ENCODE measurements at regions not wholly inside any gene's neighbourhood (a gene's known extent, or its start where the extent isn't known, plus 50 kb on each side); places are given as distances from the start of the nearest gene placed in this dataset.

- no peak for DNase-seq (ENCODE audit: low spot score)
These were observed 131.8 kb upstream of the HS6ST1 start for GRCh38 chr2:128450211-128451024.

GRCh38 chr2:128451084-128452023 is 132.7 kb upstream of the HS6ST1 start:
- DNase-seq (ENCODE audit: low spot score): no peak

GRCh38 chr2:128452024-128452411 is 133.3 kb upstream of the HS6ST1 start:
- no peak for DNase-seq (ENCODE audit: low spot score)

- no peak for DNase-seq (ENCODE audit: low spot score)
These were observed 134.2 kb upstream of the HS6ST1 start for GRCh38 chr2:128452536-128453530.

- DNase-seq (ENCODE audit: low spot score): no peak
These were observed 136.5 kb upstream of the HS6ST1 start for GRCh38 chr2:128454980-128455720.

- no peak for DNase-seq (ENCODE audit: low spot score)
These were observed 137.0 kb upstream of the HS6ST1 start for GRCh38 chr2:128455721-128456050.

GRCh38 chr2:128456281-128456680 is 137.6 kb upstream of the HS6ST1 start:
- DNase-seq (ENCODE audit: low spot score): no peak

- DNase-seq (ENCODE audit: low spot score): no peak
These were observed 138.4 kb upstream of the HS6ST1 start for GRCh38 chr2:128457006-128457604.

GRCh38 chr2:128457716-128458115 is 139.0 kb upstream of the HS6ST1 start:
- DNase-seq (ENCODE audit: low spot score): no peak

GRCh38 chr2:128458505-128458904 is 139.8 kb upstream of the HS6ST1 start:
- DNase-seq (ENCODE audit: low spot score): no peak

- DNase-seq (ENCODE audit: low spot score): no peak
These were observed 145.8 kb upstream of the HS6ST1 start for GRCh38 chr2:128464456-128464855.

GRCh38 chr2:128465246-128466170 is 146.8 kb upstream of the HS6ST1 start:
- no peak for DNase-seq (ENCODE audit: low spot score)

- DNase-seq (ENCODE audit: low spot score): peak; percentile 35
These were observed 147.7 kb upstream of the HS6ST1 start for GRCh38 chr2:128466376-128466775.

- DNase-seq (ENCODE audit: low spot score): no peak
These were observed 148.1 kb upstream of the HS6ST1 start for GRCh38 chr2:128466776-128467175.

- no peak for DNase-seq (ENCODE audit: low spot score)
These were observed 148.8 kb upstream of the HS6ST1 start for GRCh38 chr2:128467321-128467969.

GRCh38 chr2:128468186-128468920 is 149.7 kb upstream of the HS6ST1 start:
- no peak for DNase-seq (ENCODE audit: low spot score)

- no peak for DNase-seq (ENCODE audit: low spot score)
These were observed 150.5 kb upstream of the HS6ST1 start for GRCh38 chr2:128469203-128469602.

GRCh38 chr2:128469875-128470274 is 151.2 kb upstream of the HS6ST1 start:
- DNase-seq (ENCODE audit: low spot score): no peak

All from putamen (tissue), 1 donor.